Astrocyte of the cerebellum (primary cell): ENCODE measurements at regions not wholly inside any gene's neighbourhood (a gene's known extent, or its start where the extent isn't known, plus 50 kb on each side); places are given as distances from the start of the nearest gene placed in this dataset.

Experiments used
- DNase-seq: peaks from one replicate; pipeline ENCODE4 v3.0.0-alpha.2; 2011; ENCODE audit warnings: low read depth
- H3K4me3 ChIP-seq: 2 replicates; pipeline ENCODE4 v1.5.1; 2011; ENCODE audit warnings: mild to moderate bottlenecking, low read depth, low read length, moderate library complexity
- in situ Hi-C: cut with HindIII; loops from 2 replicates; pipeline ENCODE4 v1.10.0; 2017; ENCODE audit warnings: low sequenced_read_pairs
- TF ChIP-seq, protein P1 (sequence below): IDR thresholded peaks from 2 replicates; pipeline ENCODE4 v1.5.1; 2012; ENCODE audit warnings: low read length, low read depth, moderate library complexity, mild to moderate bottlenecking; ENCODE audit errors: missing control alignments

DNA sequence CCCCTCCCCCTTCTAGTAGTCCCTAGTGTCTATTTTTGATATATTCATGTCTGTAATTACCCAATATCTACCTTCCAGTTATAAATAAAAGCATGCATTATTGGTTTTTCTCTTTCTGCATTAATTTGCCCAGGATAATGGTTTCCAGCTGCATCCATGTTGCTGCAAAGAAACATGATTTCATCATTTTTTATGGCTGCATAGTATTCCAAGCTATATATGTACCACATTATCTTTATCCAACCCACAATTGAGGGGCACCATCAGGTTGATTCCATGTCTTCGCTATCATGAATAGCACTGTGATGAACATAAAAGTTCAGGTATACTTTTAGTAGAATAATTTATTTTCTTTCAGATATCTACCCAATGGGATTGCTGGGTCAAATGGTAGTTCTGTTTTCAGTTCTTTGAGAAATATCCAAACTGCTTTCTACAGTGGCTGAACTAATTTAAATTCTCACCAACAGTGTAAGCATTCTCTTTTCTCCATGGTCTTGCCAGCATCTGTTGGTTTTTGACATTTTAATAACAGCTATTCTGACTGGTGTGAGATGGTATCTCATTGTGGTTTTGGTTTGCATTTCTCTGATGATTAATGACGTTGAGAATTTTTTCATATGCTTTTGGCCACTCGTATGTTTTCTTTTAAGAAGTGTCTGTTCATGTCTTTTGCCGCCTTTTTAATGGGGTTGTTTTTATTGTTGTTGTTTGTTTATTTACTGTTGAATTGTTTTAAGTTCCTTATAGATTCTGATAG, 746.1 kb upstream of the MEF2C start:
- peak; percentile 15 for DNase-seq
- no peak overlapping the region for H3K4me3 ChIP-seq
- TF ChIP-seq, protein P1, sequence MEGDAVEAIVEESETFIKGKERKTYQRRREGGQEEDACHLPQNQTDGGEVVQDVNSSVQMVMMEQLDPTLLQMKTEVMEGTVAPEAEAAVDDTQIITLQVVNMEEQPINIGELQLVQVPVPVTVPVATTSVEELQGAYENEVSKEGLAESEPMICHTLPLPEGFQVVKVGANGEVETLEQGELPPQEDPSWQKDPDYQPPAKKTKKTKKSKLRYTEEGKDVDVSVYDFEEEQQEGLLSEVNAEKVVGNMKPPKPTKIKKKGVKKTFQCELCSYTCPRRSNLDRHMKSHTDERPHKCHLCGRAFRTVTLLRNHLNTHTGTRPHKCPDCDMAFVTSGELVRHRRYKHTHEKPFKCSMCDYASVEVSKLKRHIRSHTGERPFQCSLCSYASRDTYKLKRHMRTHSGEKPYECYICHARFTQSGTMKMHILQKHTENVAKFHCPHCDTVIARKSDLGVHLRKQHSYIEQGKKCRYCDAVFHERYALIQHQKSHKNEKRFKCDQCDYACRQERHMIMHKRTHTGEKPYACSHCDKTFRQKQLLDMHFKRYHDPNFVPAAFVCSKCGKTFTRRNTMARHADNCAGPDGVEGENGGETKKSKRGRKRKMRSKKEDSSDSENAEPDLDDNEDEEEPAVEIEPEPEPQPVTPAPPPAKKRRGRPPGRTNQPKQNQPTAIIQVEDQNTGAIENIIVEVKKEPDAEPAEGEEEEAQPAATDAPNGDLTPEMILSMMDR: no peak
- in situ Hi-C loops: no loop called here

DNA sequence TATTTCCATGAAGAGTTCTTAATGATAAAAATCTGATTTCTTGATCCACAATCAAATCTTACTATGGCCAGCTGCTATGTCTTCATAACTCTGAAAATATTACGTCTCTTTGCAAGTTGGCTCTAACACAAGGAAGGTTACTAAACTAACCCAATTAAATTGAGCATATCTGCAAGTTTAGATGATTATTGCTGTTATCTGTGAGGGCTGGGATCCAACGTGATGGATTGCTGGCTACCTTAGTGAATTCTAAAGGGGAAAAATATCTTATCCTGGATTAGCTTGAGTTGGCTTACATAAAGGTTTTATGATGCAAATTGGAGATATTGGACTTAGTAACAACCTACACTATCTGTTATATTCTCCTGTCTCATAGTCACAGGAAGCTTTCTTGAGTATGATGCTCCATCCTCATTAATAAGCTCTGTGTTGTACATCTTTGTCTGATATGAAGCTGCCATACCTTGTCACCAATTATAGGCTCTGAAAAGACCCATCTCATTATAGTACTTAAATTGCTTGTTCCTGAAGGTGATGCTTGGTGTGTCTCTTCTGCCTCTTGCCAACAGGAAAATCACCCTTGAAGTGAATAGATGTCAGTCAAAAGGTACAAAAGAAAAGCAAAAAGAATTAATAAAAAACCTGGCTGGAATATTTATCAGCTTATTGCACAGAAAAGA, 733.0 kb upstream of the MEF2C start:
- no peak overlapping the region for H3K4me3 ChIP-seq
- TF ChIP-seq, protein P1: no peak
- in situ Hi-C loops: no loop called here
- DNase-seq: no peak

DNA sequence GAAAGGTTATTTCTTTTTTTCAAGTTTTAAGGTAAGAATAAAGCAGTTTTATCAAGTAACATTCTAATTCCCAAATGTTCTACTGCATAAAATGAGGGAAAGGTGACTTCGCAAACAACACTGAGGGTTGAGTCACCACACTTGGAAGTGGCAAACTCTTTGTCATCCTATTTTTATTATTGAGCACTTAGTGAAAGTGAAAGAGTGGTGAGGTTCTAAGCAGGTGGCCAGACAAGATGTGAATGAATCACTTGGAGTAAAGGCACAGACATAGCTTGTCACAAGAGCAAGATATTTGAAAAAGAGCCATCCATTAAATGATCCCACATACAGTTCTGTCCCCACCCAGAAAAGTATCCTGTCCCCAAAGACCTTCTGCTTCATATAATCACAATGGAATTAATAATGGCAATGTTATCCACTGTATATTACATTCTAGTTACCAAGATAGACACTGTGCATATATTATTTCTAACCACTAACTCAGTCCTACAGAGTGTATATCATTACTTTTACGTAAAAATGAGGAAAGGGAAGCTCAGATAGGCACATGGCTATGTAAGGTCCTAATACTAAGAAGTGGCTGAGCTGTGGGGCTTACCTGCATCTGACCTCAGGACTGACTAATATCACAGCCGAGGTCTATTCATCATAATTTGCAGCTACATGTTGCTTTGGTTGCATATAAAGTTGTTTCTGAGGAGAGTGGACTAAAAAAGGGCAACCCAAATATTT, 730.4 kb upstream of the MEF2C start:
- TF ChIP-seq, protein P1: no peak
- in situ Hi-C loops: no loop called here
- H3K4me3 ChIP-seq: no peak overlapping the region
- DNase-seq: no peak

DNA sequence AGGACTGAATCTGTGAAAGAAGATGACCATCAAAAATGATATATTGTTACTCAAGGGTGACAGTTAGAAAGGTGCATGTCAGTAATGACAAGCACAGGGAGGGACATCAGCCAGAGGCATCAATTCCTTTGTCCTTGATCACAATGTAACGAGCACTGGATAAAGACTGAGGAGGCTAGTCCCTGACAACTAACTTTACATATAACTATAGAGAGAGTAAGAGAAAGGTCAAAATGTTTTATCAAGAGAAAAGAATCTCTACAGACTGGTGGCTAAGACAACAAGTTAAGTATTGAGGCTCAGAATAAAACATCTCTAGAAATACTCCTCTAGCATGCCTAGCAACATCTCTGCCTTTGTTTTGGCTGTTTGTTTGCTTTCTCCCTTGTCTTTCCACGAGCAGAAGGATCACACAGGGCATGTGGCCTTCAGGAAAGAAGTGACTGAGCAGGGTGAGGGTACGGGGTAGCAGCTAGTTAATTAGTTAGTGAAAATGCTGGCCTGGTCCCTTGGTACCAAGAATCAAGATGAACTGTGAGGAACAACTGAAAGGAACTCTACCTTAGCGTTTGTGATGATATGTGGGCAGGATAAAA, 724.1 kb upstream of the MEF2C start:
- TF ChIP-seq, protein P1: no peak
- H3K4me3 ChIP-seq: no peak overlapping the region
- DNase-seq: no peak
- in situ Hi-C loops: no loop called here

DNA sequence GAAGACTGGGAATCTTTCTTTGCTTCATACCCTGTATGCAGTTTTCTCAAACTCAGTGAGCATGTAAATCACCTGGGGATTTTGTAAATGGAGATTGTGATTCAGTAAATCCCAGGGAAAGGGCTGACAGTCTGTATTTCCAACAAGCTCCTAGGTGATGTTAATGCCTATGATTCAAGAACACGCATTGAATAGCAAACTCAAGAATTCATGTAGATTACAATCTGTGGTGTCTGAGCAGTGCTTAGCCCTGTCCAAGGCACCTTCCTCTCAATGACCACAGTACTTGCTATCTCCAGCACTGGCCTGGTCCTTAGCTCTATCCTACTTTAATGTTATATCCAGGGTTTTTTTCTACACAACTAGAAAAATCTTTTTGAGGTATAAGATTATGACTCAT, 721.4 kb upstream of the MEF2C start:
- TF ChIP-seq, protein P1: no peak
- H3K4me3 ChIP-seq: no peak overlapping the region
- in situ Hi-C loops: no loop called here
- DNase-seq: no peak

DNA sequence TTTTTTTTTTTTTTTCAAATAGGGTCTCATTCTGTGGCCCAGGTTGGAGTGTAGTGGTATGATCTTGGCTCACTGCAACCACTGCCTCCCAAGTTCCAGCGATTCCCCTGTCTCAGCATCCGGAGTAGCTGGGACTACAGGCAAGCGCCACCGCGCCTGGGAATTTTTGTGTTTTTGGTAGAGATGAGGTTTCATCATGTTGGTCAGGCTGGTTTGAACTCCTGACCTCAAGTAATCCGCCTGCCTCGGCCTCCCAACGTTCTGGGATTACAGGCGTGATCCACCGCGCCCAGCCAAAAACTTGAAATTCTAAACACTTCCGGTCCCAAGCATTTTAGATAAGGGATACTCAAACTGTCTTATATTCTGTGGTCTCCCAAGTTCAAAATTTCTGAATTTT, 718.9 kb upstream of the MEF2C start:
- H3K4me3 ChIP-seq: no peak overlapping the region
- in situ Hi-C loops: no loop called here
- TF ChIP-seq, protein P1: no peak
- no peak for DNase-seq
